Astrocyte of the hippocampus (primary cell): ENCODE measurements at regions not wholly inside any gene's neighbourhood (a gene's known extent, or its start where the extent isn't known, plus 50 kb on each side); places are given as distances from the start of the nearest gene placed in this dataset.
A peak's percentile ranks its signal among the peaks of the same experiment; 100 is the strongest.
"Not testable (repeated sequence)": the region's sequence is repeated elsewhere in the genome, so short reads cannot be mapped to it uniquely, and the experiment has no call there.

Experiments used
- DNase-seq: peaks from one replicate; pipeline ENCODE4 v3.0.0; 2011; ENCODE audit warnings: low read depth, low spot score

GRCh38 chr10:109663122-109663521, 260.2 kb downstream of the XPNPEP1 start:
- no peak for DNase-seq

GRCh38 chr10:109652612-109653011, 270.7 kb downstream of the XPNPEP1 start:
- DNase-seq, result not testable (repeated sequence)

GRCh38 chr10:109650228-109650627, 273.1 kb downstream of the XPNPEP1 start:
- no peak for DNase-seq

GRCh38 chr10:109647627-109648026, 275.7 kb downstream of the XPNPEP1 start:
- DNase-seq, result no peak

GRCh38 chr10:109633846-109634245, 289.5 kb downstream of the XPNPEP1 start:
- DNase-seq, result no peak

GRCh38 chr10:109633017-109633416, 290.3 kb downstream of the XPNPEP1 start:
- DNase-seq, result not testable (repeated sequence)

GRCh38 chr10:109624939-109625338, 298.4 kb downstream of the XPNPEP1 start:
- DNase-seq, result no peak

GRCh38 chr10:109622566-109622965, 300.7 kb downstream of the XPNPEP1 start:
- no peak for DNase-seq

- no peak for DNase-seq
Observed at GRCh38 chr10:109620396-109620795, 302.9 kb downstream of the XPNPEP1 start.

- DNase-seq, result no peak
Observed at GRCh38 chr10:109619914-109620313, 303.4 kb downstream of the XPNPEP1 start.

- DNase-seq, result no peak
Observed at GRCh38 chr10:109618748-109619147, 304.6 kb downstream of the XPNPEP1 start.

- no peak for DNase-seq
Observed at GRCh38 chr10:109618301-109618700, 305.0 kb downstream of the XPNPEP1 start.

GRCh38 chr10:109616359-109616980, 306.8 kb downstream of the XPNPEP1 start:
- DNase-seq, result no peak

- not testable (repeated sequence) for DNase-seq
Observed at GRCh38 chr10:109595356-109595755, 328.0 kb downstream of the XPNPEP1 start.

- peak; percentile 1 for DNase-seq
Observed at GRCh38 chr10:109593682-109594081, 329.6 kb downstream of the XPNPEP1 start.

- no peak for DNase-seq
Observed at GRCh38 chr10:109592391-109592790, 330.9 kb downstream of the XPNPEP1 start.

- DNase-seq, result no peak
Observed at GRCh38 chr10:109591601-109592000, 331.7 kb downstream of the XPNPEP1 start.

GRCh38 chr10:109588259-109588658, 335.1 kb downstream of the XPNPEP1 start:
- no peak for DNase-seq

- DNase-seq, result no peak
Observed at GRCh38 chr10:109587366-109587765, 335.9 kb downstream of the XPNPEP1 start.

GRCh38 chr10:109556399-109556798, 366.9 kb downstream of the XPNPEP1 start:
- DNase-seq, result no peak

GRCh38 chr10:109542050-109542603, 381.2 kb downstream of the XPNPEP1 start:
- not testable (repeated sequence) for DNase-seq

- no peak for DNase-seq
Observed at GRCh38 chr10:109534193-109534592, 389.1 kb downstream of the XPNPEP1 start.

- DNase-seq, result no peak
Observed at GRCh38 chr10:109529258-109529657, 394.1 kb downstream of the XPNPEP1 start.

- no peak for DNase-seq
Observed at GRCh38 chr10:109517748-109518147, 405.6 kb downstream of the XPNPEP1 start.
